IMR-90 (cell line): ENCODE measurements at regions not wholly inside any gene's neighbourhood (a gene's known extent, or its start where the extent isn't known, plus 50 kb on each side); places are given as distances from the start of the nearest gene placed in this dataset.

ENCODE experiments used
- ATAC-seq: fragments of 200-7000 bp; cut with Tn5 transposase; 2 replicates; pipeline ENCODE4 v1.9.1; 2020; ENCODE audit warnings: low read depth, mild to moderate bottlenecking, moderate library complexity
- BruUV-seq: library from RNA; stranded (reverse); fragments of 400-500 nt; replicated peaks from 2 replicates; lab custom pipeline; 2021; lab: Mats Ljungman, UMichigan
- CTCF ChIA-PET: fragments of 300-600 bp; formaldehyde crosslinking; extraction: SDS; loops from one replicate; lab custom pipeline; 2021; ENCODE audit warnings: antibody characterized with exemption; lab: Yijun Ruan, JAX
- POLR2A ChIA-PET: fragments of 300-600 bp; sonication (Branson Sonifier 250); formaldehyde crosslinking; loops from one replicate; lab custom pipeline; 2022; ENCODE audit warnings: antibody characterized with exemption; ENCODE audit not compliant: unreplicated experiment; lab: Charles Lee
- DNase-seq: peaks from one replicate; pipeline ENCODE4 v3.0.0; 2013
- H2AFZ ChIP-seq: replicated peaks from 2 replicates; pipeline ENCODE3; 2013; ENCODE audit warnings: low read length, mild to moderate bottlenecking; ENCODE audit not compliant: poor library complexity
- H2AK5ac ChIP-seq: 2 replicates; pipeline ENCODE4 v1.6.1; 2013; ENCODE audit warnings: low read depth, low read length, inconsistent platforms
- H2AK9ac ChIP-seq: replicated peaks from 2 replicates; pipeline ENCODE3; 2013; ENCODE audit warnings: mild to moderate bottlenecking, low read depth, low read length, moderate library complexity; ENCODE audit not compliant: poor library complexity
- H2BK120ac ChIP-seq: 2 replicates; pipeline ENCODE4 v1.6.1; 2013; ENCODE audit warnings: low read depth, low read length, inconsistent platforms
- H2BK15ac ChIP-seq: 3 replicates; pipeline ENCODE4 v1.6.1; 2013; ENCODE audit warnings: low read depth, low read length, inconsistent platforms
- H2BK20ac ChIP-seq: 2 replicates; pipeline ENCODE4 v1.6.1; 2013; ENCODE audit warnings: low read depth, mild to moderate bottlenecking, inconsistent platforms, low read length, moderate library complexity
- H2BK5ac ChIP-seq: 2 replicates; pipeline ENCODE4 v1.6.1; 2013; ENCODE audit warnings: mild to moderate bottlenecking, low read depth, low read length, inconsistent platforms; ENCODE audit not compliant: poor library complexity, severe bottlenecking
- H3K14ac ChIP-seq: replicated peaks from 2 replicates; pipeline ENCODE4 v1.6.1; 2013; ENCODE audit warnings: low read depth, low read length, inconsistent platforms
- H3K18ac ChIP-seq: 2 replicates; pipeline ENCODE4 v1.6.1; 2013; ENCODE audit warnings: low read depth, low read length, control low read depth
- H3K23ac ChIP-seq: 2 replicates; pipeline ENCODE4 v1.6.1; 2013; ENCODE audit warnings: low read depth, low read length, inconsistent platforms
- H3K27ac ChIP-seq: 2 replicates; pipeline ENCODE4 v1.5.1; 2013; ENCODE audit warnings: mild to moderate bottlenecking, control low read depth, low read length; ENCODE audit not compliant: insufficient read depth
- H3K27me3 ChIP-seq: 2 replicates; pipeline ENCODE4 v1.6.1; 2013; ENCODE audit warnings: low read length; ENCODE audit not compliant: control insufficient read depth, insufficient read depth
- H3K36me3 ChIP-seq: 2 replicates; pipeline ENCODE4 v1.6.1; 2013; ENCODE audit warnings: low read length, mixed read lengths; ENCODE audit not compliant: control insufficient read depth, insufficient read depth
- H3K4ac ChIP-seq: 2 replicates; pipeline ENCODE4 v1.6.1; 2013; ENCODE audit warnings: low read depth, low read length, inconsistent platforms
- H3K4me1 ChIP-seq: 2 replicates; pipeline ENCODE4 v1.6.1; 2013; ENCODE audit warnings: low read length, mixed read lengths; ENCODE audit not compliant: control insufficient read depth, insufficient read depth
- H3K4me2 ChIP-seq: 2 replicates; pipeline ENCODE4 v1.6.1; 2013; ENCODE audit warnings: low read depth, mild to moderate bottlenecking, control low read depth, low read length, moderate library complexity
- H3K4me3 ChIP-seq: 2 replicates; pipeline ENCODE4 v1.5.1; 2013; ENCODE audit warnings: low read depth, mild to moderate bottlenecking, control low read depth, low read length, moderate library complexity; ENCODE audit not compliant: insufficient read depth
- H3K56ac ChIP-seq: 2 replicates; pipeline ENCODE4 v1.6.1; 2013; ENCODE audit warnings: low read length, inconsistent platforms; ENCODE audit not compliant: insufficient read depth; ENCODE audit errors: extremely low read depth
- H3K79me1 ChIP-seq, 2 experiments: 2 replicates each; pipeline ENCODE4 v1.6.1; 2013; ENCODE audit warnings: low read length in 2 of 2, inconsistent platforms in 1 of 2, low read depth in 1 of 2
- H3K9ac ChIP-seq: 2 replicates; pipeline ENCODE4 v1.6.1; 2013; ENCODE audit warnings: low read depth, low read length, control low read depth
- H3K9me1 ChIP-seq: 2 replicates; pipeline ENCODE4 v1.6.1; 2013; ENCODE audit warnings: low read length, inconsistent platforms; ENCODE audit not compliant: insufficient read depth
- H3K9me3 ChIP-seq: 2 replicates; pipeline ENCODE4 v1.6.1; 2013; ENCODE audit warnings: low read length; ENCODE audit not compliant: control insufficient read depth, insufficient read depth
- H4K20me1 ChIP-seq: 2 replicates; pipeline ENCODE4 v1.6.1; 2013; ENCODE audit warnings: low read length, inconsistent platforms; ENCODE audit not compliant: insufficient read depth
- H4K5ac ChIP-seq: 2 replicates; pipeline ENCODE4 v1.6.1; 2013; ENCODE audit warnings: mild to moderate bottlenecking, low read depth, low read length, control low read depth
- H4K8ac ChIP-seq, 2 experiments: 2 replicates each; pipeline ENCODE4 v1.6.1; 2013; ENCODE audit warnings: low read depth in 2 of 2, low read length in 2 of 2, control low read depth in 1 of 2, inconsistent platforms in 1 of 2
- H4K91ac ChIP-seq: 2 replicates; pipeline ENCODE4 v1.6.1; 2013; ENCODE audit warnings: low read depth, low read length, inconsistent platforms; ENCODE audit not compliant: insufficient read depth
- BHLHE40 ChIP-seq: fragments of 150-350 bp; IDR thresholded peaks from 2 replicates; pipeline ENCODE4 v1.6.1; 2016; ENCODE audit warnings: mild to moderate bottlenecking, low read depth, low read length
- CEBPB ChIP-seq: IDR thresholded peaks from 2 replicates; pipeline ENCODE4 v1.6.1; 2012; ENCODE audit warnings: low read depth, low read length, improper control_type of control experiment
- CHD1 ChIP-seq: IDR thresholded peaks from 2 replicates; pipeline ENCODE4 v1.6.1; 2012; ENCODE audit warnings: low read depth, low read length, improper control_type of control experiment
- CTCF ChIP-seq: conservative IDR thresholded peaks from 2 replicates; pipeline ENCODE4 v1.5.1; 2012; ENCODE audit warnings: mild to moderate bottlenecking, low read depth, low read length, improper control_type of control experiment
- FOS ChIP-seq: fragments of 150-350 bp; IDR thresholded peaks from 2 replicates; pipeline ENCODE4 v1.6.1; 2016; ENCODE audit warnings: low read depth, low read length
- MAFK ChIP-seq: IDR thresholded peaks from 2 replicates; pipeline ENCODE4 v1.6.1; 2012; ENCODE audit warnings: low read depth, low read length, improper control_type of control experiment
- MAZ ChIP-seq: IDR thresholded peaks from 2 replicates; pipeline ENCODE4 v1.6.1; 2012; ENCODE audit warnings: low read depth, mild to moderate bottlenecking, low read length, improper control_type of control experiment, moderate library complexity, borderline replicate concordance
- MXI1 ChIP-seq: IDR thresholded peaks from 2 replicates; pipeline ENCODE4 v1.6.1; 2012; ENCODE audit warnings: low read depth, mild to moderate bottlenecking, low read length, moderate library complexity, borderline replicate concordance
- NFE2L2 ChIP-seq: fragments of 150-350 bp; IDR thresholded peaks from 2 replicates; pipeline ENCODE4 v1.6.1; 2016; ENCODE audit warnings: low read depth, mild to moderate bottlenecking, low read length
- POLR2A ChIP-seq: IDR thresholded peaks from 2 replicates; pipeline ENCODE4 v1.6.1; 2012; ENCODE audit warnings: mild to moderate bottlenecking, low read depth, low read length
- RAD21 ChIP-seq: IDR thresholded peaks from 2 replicates; pipeline ENCODE4 v1.6.1; 2012; ENCODE audit warnings: low read length, improper control_type of control experiment
- RCOR1 ChIP-seq: IDR thresholded peaks from 2 replicates; pipeline ENCODE4 v1.6.1; 2012; ENCODE audit warnings: mild to moderate bottlenecking, low read length, improper control_type of control experiment; ENCODE audit not compliant: insufficient replicate concordance
- RFX5 ChIP-seq: IDR thresholded peaks from 2 replicates; pipeline ENCODE4 v1.8.0; 2012; ENCODE audit warnings: low read depth, mild to moderate bottlenecking, low read length, moderate library complexity
- SMC3 ChIP-seq: fragments of 150-350 bp; IDR thresholded peaks from 2 replicates; pipeline ENCODE4 v1.6.1; 2016; ENCODE audit warnings: low read depth, mild to moderate bottlenecking, antibody characterized with exemption, low read length, moderate library complexity
- WGBS, 2 experiments: methylation state at CpG; one replicate each; pipeline versions ENCODE4 v1.1.5 to v1.1.7; 2013; ENCODE audit warnings: missing lambda C conversion rate in 2 of 2; ENCODE audit not compliant: insufficient read length in 1 of 2; ENCODE audit errors: extremely low coverage in 2 of 2; 5-methylcytosine and 5-hydroxymethylcytosine counted together
- dilution Hi-C: fragments of 300-500 bp; cut with HindIII; formaldehyde crosslinking; loops from one replicate; pipeline ENCODE4 v1.14.3; 2018; ENCODE audit warnings: low sequenced_read_pairs; ENCODE audit not compliant: unreplicated experiment
- in situ Hi-C: fragments of 300-500 bp; cut with MboI; formaldehyde crosslinking; loops from 3 replicates; pipeline ENCODE4 v1.14.3; 2019; ENCODE audit warnings: low sequenced_read_pairs, inconsistent platforms, mixed read lengths
- intact Hi-C: fragments of 100-400 bp; cut with micrococcal nuclease; formaldehyde crosslinking; loops from 2 replicates; pipeline ENCODE4 v1.10.0; 2022
- TF ChIP-seq, protein P1 (sequence below): fragments of 150-350 bp; IDR thresholded peaks from 2 replicates; pipeline ENCODE4 v1.6.1; 2017; ENCODE audit warnings: mild to moderate bottlenecking, antibody characterized with exemption, low read length, low read depth
- TF ChIP-seq, protein P2 (sequence below): fragments of 150-350 bp; IDR thresholded peaks from 2 replicates; pipeline ENCODE4 v1.6.1; 2016; ENCODE audit warnings: low read depth, mild to moderate bottlenecking, low read length, moderate library complexity, borderline replicate concordance

DNA sequence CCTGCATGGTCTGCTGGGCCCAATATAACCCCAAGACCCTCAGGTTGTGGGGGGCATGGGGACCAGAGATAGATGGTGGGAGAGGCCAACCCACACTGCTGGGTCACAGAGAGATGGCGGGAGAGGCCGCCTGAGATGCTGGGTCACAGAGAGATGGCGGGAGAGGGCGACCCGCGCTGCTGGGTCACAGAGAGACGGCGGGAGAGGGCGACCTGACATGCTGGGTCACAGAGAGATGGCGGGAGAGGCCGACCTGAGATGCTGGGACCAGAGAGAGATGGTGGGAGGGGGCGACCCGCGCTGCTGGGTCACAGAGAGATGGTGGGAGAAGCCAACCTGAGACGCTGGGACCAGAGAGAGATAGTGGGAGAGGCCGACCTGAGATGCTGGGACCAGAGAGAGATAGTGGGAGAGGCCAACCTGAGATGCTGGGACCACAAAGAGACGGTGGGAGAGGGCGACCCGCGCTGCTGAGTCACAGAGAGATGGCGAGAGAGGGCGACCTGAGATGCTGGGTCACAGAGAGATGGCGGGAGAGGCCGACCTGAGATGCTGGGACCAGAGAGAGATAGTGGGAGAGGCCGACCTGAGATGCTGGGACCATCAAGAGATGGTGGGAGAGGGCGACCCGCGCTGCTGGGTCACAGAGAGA, 133.2 kb downstream of the DLL1 start:
- DNase-seq (no peak), ATAC-seq (no peak)
- Histone ChIP-seq H3K9me1 (no peaks in the 10 kb centered on the region), H3K36me3 (no peaks in the 10 kb centered on the region), H2BK20ac (no peak overlapping the region), H2BK120ac (no peak overlapping the region), H3K4me3 (no peak overlapping the region), H4K8ac (no peak overlapping the region), H3K4ac (no peak overlapping the region), H3K14ac (no peak overlapping the region), H2AK9ac (no peak overlapping the region), H4K5ac (no peak overlapping the region), H3K4me2 (no peak overlapping the region), H2AFZ (no peak overlapping the region), H3K79me1 (no peaks in the 10 kb centered on the region), H4K91ac (no peak overlapping the region), H3K27me3 (no peaks in the 10 kb centered on the region), H3K4me1 (no peaks in the 10 kb centered on the region), H3K23ac (no peak overlapping the region), H2AK5ac (no peak overlapping the region), H3K18ac (no peak overlapping the region), H3K9ac (no peak overlapping the region), H3K27ac (no peak overlapping the region), H4K20me1 (no peaks in the 10 kb centered on the region), H2BK15ac (no peak overlapping the region), H2BK5ac (no peak overlapping the region), H3K56ac (no peak overlapping the region), H3K9me3 (peaks cover 47% of the 10 kb centered on the region)
- ChIA-PET CTCF (no interaction called here), POLR2A (no interaction called here)
- dilution Hi-C loops (no loop called here), in situ Hi-C loops (no loop called here), intact Hi-C loops (no loop called here)
- WGBS, 2 experiments, result 74% methylated on average over 25 of the region's 28 CpGs; no CpG with 5 or more reads in 1 of the 2 experiments
- no TSS peak for BruUV-seq
- TF ChIP-seq RCOR1, result no peak
- no peak for TF ChIP-seq MAFK
- no peak for TF ChIP-seq NFE2L2
- no peak for TF ChIP-seq POLR2A
- TF ChIP-seq, protein P1, sequence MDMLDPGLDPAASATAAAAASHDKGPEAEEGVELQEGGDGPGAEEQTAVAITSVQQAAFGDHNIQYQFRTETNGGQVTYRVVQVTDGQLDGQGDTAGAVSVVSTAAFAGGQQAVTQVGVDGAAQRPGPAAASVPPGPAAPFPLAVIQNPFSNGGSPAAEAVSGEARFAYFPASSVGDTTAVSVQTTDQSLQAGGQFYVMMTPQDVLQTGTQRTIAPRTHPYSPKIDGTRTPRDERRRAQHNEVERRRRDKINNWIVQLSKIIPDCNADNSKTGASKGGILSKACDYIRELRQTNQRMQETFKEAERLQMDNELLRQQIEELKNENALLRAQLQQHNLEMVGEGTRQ, result no peak
- TF ChIP-seq MAZ, result no peak
- no peak for TF ChIP-seq FOS
- no peak for TF ChIP-seq BHLHE40
- no peak for TF ChIP-seq CTCF
- no peak for TF ChIP-seq RFX5
- TF ChIP-seq RAD21, result no peak
- no peak for TF ChIP-seq CHD1
- TF ChIP-seq, protein P2, sequence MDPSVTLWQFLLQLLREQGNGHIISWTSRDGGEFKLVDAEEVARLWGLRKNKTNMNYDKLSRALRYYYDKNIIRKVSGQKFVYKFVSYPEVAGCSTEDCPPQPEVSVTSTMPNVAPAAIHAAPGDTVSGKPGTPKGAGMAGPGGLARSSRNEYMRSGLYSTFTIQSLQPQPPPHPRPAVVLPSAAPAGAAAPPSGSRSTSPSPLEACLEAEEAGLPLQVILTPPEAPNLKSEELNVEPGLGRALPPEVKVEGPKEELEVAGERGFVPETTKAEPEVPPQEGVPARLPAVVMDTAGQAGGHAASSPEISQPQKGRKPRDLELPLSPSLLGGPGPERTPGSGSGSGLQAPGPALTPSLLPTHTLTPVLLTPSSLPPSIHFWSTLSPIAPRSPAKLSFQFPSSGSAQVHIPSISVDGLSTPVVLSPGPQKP, result no peak
- no peak for TF ChIP-seq SMC3
- no peak for TF ChIP-seq MXI1
- TF ChIP-seq CEBPB, result no peak
